Parathyroid adenoma (tissue), 2 donors: ENCODE measurements at regions not wholly inside any gene's neighbourhood (a gene's known extent, or its start where the extent isn't known, plus 50 kb on each side); places are given as distances from the start of the nearest gene placed in this dataset.
"Not testable (repeated sequence)": the region's sequence is repeated elsewhere in the genome, so short reads cannot be mapped to it uniquely, and the experiment has no call there.

Experiments used
- H2AFZ ChIP-seq: fragments of 300-600 bp; sonication (generic); one replicate; pipeline ENCODE4 v1.7.0; 2017; ENCODE audit warnings: antibody characterized with exemption, mild to moderate bottlenecking
- H3K27ac ChIP-seq: fragments of 300-600 bp; sonication (generic); one replicate; pipeline ENCODE4 v1.7.0; 2017
- H3K27me3 ChIP-seq: fragments of 300-600 bp; sonication (generic); one replicate; pipeline ENCODE4 v1.7.0; 2017; ENCODE audit warnings: low read length; ENCODE audit not compliant: control insufficient read depth, insufficient read depth
- H3K36me3 ChIP-seq: fragments of 300-600 bp; sonication (generic); one replicate; pipeline ENCODE4 v1.7.0; 2017; ENCODE audit warnings: low read length; ENCODE audit not compliant: control insufficient read depth, insufficient read depth
- H3K4me1 ChIP-seq: fragments of 300-600 bp; sonication (generic); one replicate; pipeline ENCODE4 v1.7.0; 2017; ENCODE audit warnings: control low read depth
- H3K4me2 ChIP-seq: fragments of 300-600 bp; sonication (generic); one replicate; pipeline ENCODE4 v1.7.0; 2017; ENCODE audit warnings: low read length
- H3K4me3 ChIP-seq: fragments of 300-600 bp; sonication (generic); one replicate; pipeline ENCODE4 v1.7.0; 2017; ENCODE audit warnings: low read depth, low read length
- H3K79me2 ChIP-seq: fragments of 300-600 bp; sonication (generic); one replicate; pipeline ENCODE4 v1.7.0; 2017; ENCODE audit warnings: control low read depth
- H3K9ac ChIP-seq: fragments of 300-600 bp; sonication (generic); one replicate; pipeline ENCODE4 v1.7.0; 2017; ENCODE audit warnings: mild to moderate bottlenecking
- H3K9me3 ChIP-seq: fragments of 300-600 bp; sonication (generic); one replicate; pipeline ENCODE4 v1.7.0; 2017; ENCODE audit warnings: low read length; ENCODE audit not compliant: control insufficient read depth
- TF ChIP-seq, protein P1 (sequence below): fragments of 300-600 bp; sonication (generic); IDR thresholded peaks from one replicate; pipeline ENCODE4 v1.7.0; 2017; ENCODE audit warnings: antibody characterized with exemption, mild to moderate bottlenecking
- donor health status: primary hyperparathyroidism.

DNA sequence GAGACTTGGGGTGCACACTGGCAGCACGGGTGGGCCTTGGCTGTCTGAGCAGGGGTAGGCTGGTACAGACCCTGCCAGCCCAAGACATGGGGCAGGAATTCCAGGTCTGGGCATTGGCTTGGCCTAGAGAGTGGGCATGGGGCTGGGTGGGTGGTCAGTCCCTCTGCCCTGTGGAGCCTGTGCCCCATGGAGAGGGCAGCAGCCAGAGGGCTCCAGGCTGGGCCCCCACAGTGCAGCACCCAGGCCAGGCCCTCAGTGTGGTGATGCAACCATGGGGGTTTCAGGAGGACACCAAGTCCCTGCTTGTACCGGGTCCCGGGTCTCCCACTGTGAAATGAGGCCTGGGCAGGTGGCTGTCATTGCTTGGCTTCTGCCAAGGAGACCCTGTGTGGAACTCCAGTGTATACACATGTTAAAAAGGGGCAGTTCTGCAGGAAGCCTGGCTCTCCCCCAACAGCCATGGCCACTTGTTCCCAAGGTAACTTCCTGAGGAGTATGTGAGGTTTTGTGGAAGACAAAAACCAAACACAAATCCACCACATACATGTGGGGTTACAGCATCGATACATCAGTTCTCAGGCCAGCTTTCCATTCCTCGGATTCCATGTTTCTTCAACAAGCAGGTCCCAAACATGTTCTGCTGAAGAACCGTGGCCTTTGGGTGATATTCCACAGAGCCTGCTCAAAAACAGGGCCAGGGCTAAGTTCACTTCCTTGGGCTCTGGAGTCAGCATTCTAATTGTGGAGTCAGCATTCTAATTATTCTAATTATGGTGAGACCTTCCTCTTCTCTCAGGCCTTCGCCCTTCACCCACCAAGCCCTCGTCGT is 77.3 kb downstream of the DACT2 start:
- TF ChIP-seq, protein P1, sequence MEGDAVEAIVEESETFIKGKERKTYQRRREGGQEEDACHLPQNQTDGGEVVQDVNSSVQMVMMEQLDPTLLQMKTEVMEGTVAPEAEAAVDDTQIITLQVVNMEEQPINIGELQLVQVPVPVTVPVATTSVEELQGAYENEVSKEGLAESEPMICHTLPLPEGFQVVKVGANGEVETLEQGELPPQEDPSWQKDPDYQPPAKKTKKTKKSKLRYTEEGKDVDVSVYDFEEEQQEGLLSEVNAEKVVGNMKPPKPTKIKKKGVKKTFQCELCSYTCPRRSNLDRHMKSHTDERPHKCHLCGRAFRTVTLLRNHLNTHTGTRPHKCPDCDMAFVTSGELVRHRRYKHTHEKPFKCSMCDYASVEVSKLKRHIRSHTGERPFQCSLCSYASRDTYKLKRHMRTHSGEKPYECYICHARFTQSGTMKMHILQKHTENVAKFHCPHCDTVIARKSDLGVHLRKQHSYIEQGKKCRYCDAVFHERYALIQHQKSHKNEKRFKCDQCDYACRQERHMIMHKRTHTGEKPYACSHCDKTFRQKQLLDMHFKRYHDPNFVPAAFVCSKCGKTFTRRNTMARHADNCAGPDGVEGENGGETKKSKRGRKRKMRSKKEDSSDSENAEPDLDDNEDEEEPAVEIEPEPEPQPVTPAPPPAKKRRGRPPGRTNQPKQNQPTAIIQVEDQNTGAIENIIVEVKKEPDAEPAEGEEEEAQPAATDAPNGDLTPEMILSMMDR: no peak
- Histone ChIP-seq H3K9ac (no peak overlapping the region), H3K36me3 (no peaks in the 10 kb centered on the region), H3K27ac (no peak overlapping the region), H2AFZ (no peak overlapping the region), H3K4me3 (no peak overlapping the region), H3K79me2 (no peaks in the 10 kb centered on the region), H3K9me3 (no peaks in the 10 kb centered on the region), H3K4me2 (no peak overlapping the region), H3K27me3 (no peaks in the 10 kb centered on the region), H3K4me1 (no peaks in the 10 kb centered on the region)

GRCh38 chr6:168240160-168240559 is 79.4 kb downstream of the DACT2 start:
- TF ChIP-seq, protein P1: no peak
- no peak overlapping the region for H3K9ac ChIP-seq
- H2AFZ ChIP-seq: no peak overlapping the region
- H3K4me3 ChIP-seq: no peak overlapping the region
- no peaks in the 10 kb centered on the region for H3K9me3 ChIP-seq
- no peak overlapping the region for H3K4me2 ChIP-seq
- H3K27me3 ChIP-seq: no peaks in the 10 kb centered on the region
- H3K27ac ChIP-seq: no peak overlapping the region
- no peaks in the 10 kb centered on the region for H3K4me1 ChIP-seq
- H3K36me3 ChIP-seq: no peaks in the 10 kb centered on the region
- H3K79me2 ChIP-seq: no peaks in the 10 kb centered on the region

GRCh38 chr6:168239044-168239773 is 80.4 kb downstream of the DACT2 start:
- TF ChIP-seq, protein P1: no peak
- Histone ChIP-seq H3K4me1 (no peaks in the 10 kb centered on the region), H3K9ac (no peak overlapping the region), H3K27me3 (no peaks in the 10 kb centered on the region), H3K36me3 (no peaks in the 10 kb centered on the region), H3K4me2 (no peak overlapping the region), H3K4me3 (no peak overlapping the region), H3K27ac (no peak overlapping the region), H3K79me2 (no peaks in the 10 kb centered on the region), H3K9me3 (no peaks in the 10 kb centered on the region), H2AFZ (no peak overlapping the region)

DNA sequence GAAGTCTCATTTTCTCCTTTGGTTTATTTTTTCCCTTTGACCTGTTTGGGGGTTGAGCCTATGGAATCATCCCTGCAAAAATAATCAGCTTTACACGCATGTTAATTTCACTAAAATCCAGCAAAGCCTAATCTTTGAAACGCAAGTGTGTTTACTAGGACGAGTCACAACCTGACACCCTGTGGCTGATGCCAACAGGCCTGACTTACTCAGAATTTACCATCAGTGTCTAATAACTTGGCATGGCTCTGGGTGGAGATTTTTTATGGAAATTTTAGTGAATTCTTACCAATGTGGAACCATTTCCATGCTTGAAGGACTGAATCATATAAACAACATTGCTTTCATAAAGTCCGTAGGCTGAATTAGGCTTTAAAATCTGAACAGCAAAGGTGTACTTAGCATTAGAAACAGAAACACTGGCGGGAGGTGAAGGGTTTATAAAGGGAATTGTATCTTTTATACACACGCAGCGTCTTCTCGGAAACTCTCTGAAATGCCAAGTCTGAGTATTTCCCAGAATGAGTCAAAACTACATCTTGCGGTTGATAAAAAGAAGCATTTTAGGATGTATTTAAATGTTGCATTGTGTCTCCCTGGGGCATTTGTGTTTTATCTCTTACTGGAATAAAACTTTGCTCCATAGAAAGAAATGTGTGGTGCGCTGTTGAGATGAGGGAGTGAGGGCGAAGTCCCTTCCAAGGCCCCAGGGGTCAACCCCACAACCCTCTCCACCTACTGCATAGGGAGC is 81.2 kb downstream of the DACT2 start:
- Histone ChIP-seq H3K36me3 (no peaks in the 10 kb centered on the region), H3K4me2 (no peak overlapping the region), H3K4me3 (no peak overlapping the region), H3K9me3 (no peaks in the 10 kb centered on the region), H2AFZ (no peak overlapping the region), H3K27ac (no peak overlapping the region), H3K27me3 (no peaks in the 10 kb centered on the region), H3K79me2 (no peaks in the 10 kb centered on the region), H3K9ac (no peak overlapping the region), H3K4me1 (no peaks in the 10 kb centered on the region)
- TF ChIP-seq, protein P1: no peak

DNA sequence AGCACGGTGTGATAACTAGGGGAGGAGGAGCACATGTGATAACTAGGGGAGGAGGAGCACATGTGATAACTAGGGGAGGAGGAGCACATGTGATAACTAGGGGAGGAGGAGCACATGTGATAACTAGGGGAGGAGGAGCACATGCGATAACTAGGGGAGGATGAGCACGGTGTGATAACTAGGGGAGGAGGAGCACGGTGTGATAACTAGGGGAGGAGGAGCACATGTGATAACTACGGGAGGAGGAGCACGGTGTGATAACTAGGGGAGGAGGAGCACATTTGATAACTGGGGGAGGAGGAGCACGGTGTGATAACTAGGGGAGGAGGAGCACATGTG is 85.7 kb downstream of the DACT2 start:
- not testable (repeated sequence) for H3K4me3 ChIP-seq, H3K79me2 ChIP-seq, H3K4me1 ChIP-seq, H3K9me3 ChIP-seq, H3K27ac ChIP-seq, H3K36me3 ChIP-seq, H3K9ac ChIP-seq, H3K27me3 ChIP-seq, H2AFZ ChIP-seq, H3K4me2 ChIP-seq
